ENCODE measurements at regions not wholly inside any gene's neighbourhood (a gene's known extent, or its start where the extent isn't known, plus 50 kb on each side); places are given as distances from the start of the nearest gene placed in this dataset.

GRCh38 chr2:36031471-36031870 lies 324.1 kb upstream of the CRIM1 start:
- ATAC-seq (no peak), DNase-seq (no peak)
- H3K4me1 ChIP-seq, result no peaks in the 10 kb centered on the region
- WGBS, 2 donors, result 32% methylated on average over 1 of the region's 1 CpG; no CpG with 5 or more reads in 1 of the 2 donors
- H3K36me3 ChIP-seq (replicated peaks in 1 of 2; ENCODE audit: insufficient read depth in 1 of 2, low read depth in 2 of 2), result no peaks in the 10 kb centered on the region
- no peaks in the 10 kb centered on the region for H3K27me3 ChIP-seq
- no peak overlapping the region for H3K4me3 ChIP-seq
- no peak overlapping the region for H3K27ac ChIP-seq
- no peaks in the 10 kb centered on the region for H3K9me3 ChIP-seq
- TF ChIP-seq CTCF (IDR thresholded peaks at IDR 0.05) (no peak), POLR2A (IDR thresholded peaks at IDR 0.05) (no peak)
- intact Hi-C loops (cut with DNase I), result no loop called here

GRCh38 chr2:36027616-36028015 lies 328.0 kb upstream of the CRIM1 start:
- H3K27me3 ChIP-seq, result no peaks in the 10 kb centered on the region
- H3K4me1 ChIP-seq, result no peaks in the 10 kb centered on the region
- WGBS, 2 donors, result 46 to 63% methylated on average over 2 of the region's 2 CpGs
- ATAC-seq, result no peak
- DNase-seq, result no peak
- no peak for TF ChIP-seq CTCF (IDR thresholded peaks at IDR 0.05)
- no peak for TF ChIP-seq POLR2A (IDR thresholded peaks at IDR 0.05)
- H3K27ac ChIP-seq, result no peak overlapping the region
- intact Hi-C loops (cut with DNase I), result no loop called here
- H3K4me3 ChIP-seq, result no peak overlapping the region
- H3K36me3 ChIP-seq (replicated peaks in 1 of 2; ENCODE audit: insufficient read depth in 1 of 2, low read depth in 2 of 2), result no peaks in the 10 kb centered on the region
- no peaks in the 10 kb centered on the region for H3K9me3 ChIP-seq

GRCh38 chr2:36013064-36013463 lies 342.5 kb upstream of the CRIM1 start:
- Histone ChIP-seq H3K4me1 (no peaks in the 10 kb centered on the region), H3K4me3 (no peak overlapping the region), H3K27ac (no peak overlapping the region), H3K36me3 (replicated peaks in 1 of 2; ENCODE audit: insufficient read depth in 1 of 2, low read depth in 2 of 2) (no peaks in the 10 kb centered on the region), H3K9me3 (no peaks in the 10 kb centered on the region), H3K27me3 (no peaks in the 10 kb centered on the region)
- ATAC-seq (no peak), DNase-seq (no peak)
- TF ChIP-seq POLR2A (IDR thresholded peaks at IDR 0.05), result no peak
- no peak for TF ChIP-seq CTCF (IDR thresholded peaks at IDR 0.05)
- WGBS, 2 donors, result 28 to 31% methylated on average over 1 of the region's 1 CpG
- intact Hi-C loops (cut with DNase I), result no loop called here

GRCh38 chr2:36006444-36006843 lies 349.1 kb upstream of the CRIM1 start:
- ATAC-seq, result no peak
- whole genome bisulfite sequencing, 2 donors, result 72 to 75% methylated on average over 4 of the region's 4 CpGs
- DNase-seq, result no peak
- no peak overlapping the region for H3K4me3 ChIP-seq
- intact Hi-C loops (cut with DNase I), result no loop called here
- no peak for TF ChIP-seq CTCF (IDR thresholded peaks at IDR 0.05)
- no peak for TF ChIP-seq POLR2A (IDR thresholded peaks at IDR 0.05)
- H3K9me3 ChIP-seq, result no peaks in the 10 kb centered on the region
- H3K36me3 ChIP-seq (replicated peaks in 1 of 2; ENCODE audit: insufficient read depth in 1 of 2, low read depth in 2 of 2), result no peaks in the 10 kb centered on the region
- no peaks in the 10 kb centered on the region for H3K4me1 ChIP-seq
- no peaks in the 10 kb centered on the region for H3K27me3 ChIP-seq
- H3K27ac ChIP-seq, result no peak overlapping the region

GRCh38 chr2:36002941-36003340 lies 352.6 kb upstream of the CRIM1 start:
- Histone ChIP-seq H3K27me3 (no peaks in the 10 kb centered on the region), H3K4me1 (no peaks in the 10 kb centered on the region), H3K9me3 (no peaks in the 10 kb centered on the region), H3K27ac (no peak overlapping the region), H3K4me3 (no peak overlapping the region), H3K36me3 (replicated peaks in 1 of 2; ENCODE audit: insufficient read depth in 1 of 2, low read depth in 2 of 2) (no peaks in the 10 kb centered on the region)
- no peak for TF ChIP-seq POLR2A (IDR thresholded peaks at IDR 0.05)
- no peak for TF ChIP-seq CTCF (IDR thresholded peaks at IDR 0.05)
- 11 to 37% methylated on average over 1 of the region's 1 CpG for WGBS, 2 donors
- ATAC-seq (no peak), DNase-seq (no peak)
- intact Hi-C loops (cut with DNase I), result no loop called here
